HepG2 (cell line): ENCODE measurements at regions not wholly inside any gene's neighbourhood (a gene's known extent, or its start where the extent isn't known, plus 50 kb on each side); places are given as distances from the start of the nearest gene placed in this dataset.

Experiments used
- AKAP8 ChIP-seq: sonication (generic); formaldehyde crosslinking; IDR thresholded peaks from 2 replicates; pipeline ENCODE4 v1.5.1; 2020; ENCODE audit warnings: mild to moderate bottlenecking, missing genetic modification reagents
- CENPX ChIP-seq: sonication (generic); formaldehyde crosslinking; IDR thresholded peaks from 2 replicates; pipeline ENCODE4 v1.9.0; 2021; ENCODE audit warnings: mild to moderate bottlenecking, missing genetic modification reagents, moderate library complexity
- ESRRA ChIP-seq: sonication (generic); formaldehyde crosslinking; IDR thresholded peaks from 2 replicates; pipeline ENCODE4 v1.5.1; 2020; ENCODE audit warnings: mild to moderate bottlenecking, low read depth, missing genetic modification reagents
- FOXK1 ChIP-seq: sonication (generic); formaldehyde crosslinking; IDR thresholded peaks from 2 replicates; pipeline ENCODE4 v1.4.0; 2020; ENCODE audit warnings: low read depth, missing genetic modification reagents, borderline replicate concordance
- FOXO1 ChIP-seq: sonication (generic); formaldehyde crosslinking; IDR thresholded peaks from 2 replicates; pipeline ENCODE4 v1.4.0; 2020; ENCODE audit warnings: missing genetic modification reagents
- HDAC2 ChIP-seq: sonication (generic); formaldehyde crosslinking; IDR thresholded peaks from 2 replicates; pipeline ENCODE4 v1.4.0; 2020; ENCODE audit warnings: missing genetic modification reagents
- NFE2L2 ChIP-seq: fragments of 150-350 bp; IDR thresholded peaks from 2 replicates; pipeline ENCODE4 v1.6.1; 2014; ENCODE audit warnings: low read length
- PHF21A ChIP-seq: sonication (generic); formaldehyde crosslinking; IDR thresholded peaks from 2 replicates; pipeline ENCODE4 v1.5.0; 2020; ENCODE audit warnings: mild to moderate bottlenecking, missing genetic modification reagents
- PRDM10 ChIP-seq: sonication (generic); formaldehyde crosslinking; IDR thresholded peaks from 2 replicates; pipeline ENCODE4 v1.4.0; 2020; ENCODE audit warnings: low read depth, missing genetic modification reagents
- PRDM15 ChIP-seq: sonication (generic); formaldehyde crosslinking; IDR thresholded peaks from 2 replicates; pipeline ENCODE4 v1.4.0; 2020; ENCODE audit warnings: missing genetic modification reagents
- PRMT3 ChIP-seq: sonication (generic); formaldehyde crosslinking; IDR thresholded peaks from 2 replicates; pipeline ENCODE4 v1.8.1; 2022; ENCODE audit warnings: low read depth, mild to moderate bottlenecking, moderate library complexity, missing genetic modification reagents, borderline replicate concordance
- RCOR2 ChIP-seq: IDR thresholded peaks from 2 replicates; pipeline ENCODE4 v1.6.1; 2016; ENCODE audit warnings: missing biosample characterization, missing genetic modification reagents
- SMAD3 ChIP-seq: sonication (generic); formaldehyde crosslinking; IDR thresholded peaks from 2 replicates; pipeline ENCODE4 v1.4.0; 2020; ENCODE audit warnings: missing genetic modification reagents
- SPEN ChIP-seq: sonication (generic); formaldehyde crosslinking; IDR thresholded peaks from 2 replicates; pipeline ENCODE4 v1.5.1; 2020; ENCODE audit warnings: low read depth, mild to moderate bottlenecking, missing genetic modification reagents
- ZBTB20 ChIP-seq: sonication (generic); formaldehyde crosslinking; IDR thresholded peaks from 2 replicates; pipeline ENCODE4 v1.8.1; 2023; ENCODE audit warnings: missing genetic modification reagents, low read depth, mild to moderate bottlenecking, borderline replicate concordance
- ZBTB34 ChIP-seq: sonication (generic); formaldehyde crosslinking; IDR thresholded peaks from 2 replicates; pipeline ENCODE4 v1.8.0; 2022; ENCODE audit warnings: mild to moderate bottlenecking, missing genetic modification reagents
- ZNF431 ChIP-seq: sonication (generic); formaldehyde crosslinking; IDR thresholded peaks from 2 replicates; pipeline ENCODE4 v1.9.0; 2022; ENCODE audit warnings: missing genetic modification reagents, low read depth, mild to moderate bottlenecking, borderline replicate concordance
- ZNF580 ChIP-seq: IDR thresholded peaks from 2 replicates; pipeline ENCODE4 v1.6.1; 2016; ENCODE audit warnings: low read depth, borderline replicate concordance
- ZNF710 ChIP-seq: sonication (generic); formaldehyde crosslinking; IDR thresholded peaks from 2 replicates; pipeline ENCODE4 v1.5.0; 2020; ENCODE audit warnings: mild to moderate bottlenecking, missing genetic modification reagents, borderline replicate concordance

GRCh38 chr11:14584595-14584994 is 59.0 kb upstream of the PDE3B start (continued):
- TF ChIP-seq ZNF710 (peak; percentile 88; the same call in 1 of the 2 replicates), RCOR2 (CRISPR knock-in tag) (peak; percentile 83), FOXK1 (peak; percentile 54; the same call in 1 of the 2 replicates), NFE2L2 (peak; percentile 52; the same call in 1 of the 2 replicates), SPEN (peak; percentile 40), HDAC2 (CRISPR knock-in tag) (peak; percentile 76), SMAD3 (CRISPR knock-in tag) (0 out of 2 replicates have a peak, but pooled peaks have one; percentile 68), PRDM15 (CRISPR knock-in tag) (peak; percentile 57; the same call in 1 of the 2 replicates), PRDM10 (CRISPR knock-in tag) (0 out of 2 replicates have a peak, but pooled peaks have one; percentile 48), ZNF580 (CRISPR knock-in tag) (peak; percentile 31; the same call in 1 of the 2 replicates), ZBTB34 (CRISPR knock-in tag) (0 out of 2 replicates have a peak, but pooled peaks have one; percentile 31), PRMT3 (CRISPR knock-in tag) (no peak), ZBTB20 (CRISPR knock-in tag) (peak; percentile 76; the same call in 1 of the 2 replicates), FOXO1 (CRISPR knock-in tag) (peak; percentile 72; the same call in 1 of the 2 replicates), CENPX (no peak), ESRRA (CRISPR knock-in tag) (0 out of 2 replicates have a peak, but pooled peaks have one; percentile 31), ZNF431 (CRISPR knock-in tag) (no peak), AKAP8 (no peak), PHF21A (CRISPR knock-in tag) (peak; percentile 73)
